HG02571 (cell line): ENCODE measurements at regions not wholly inside any gene's neighbourhood (a gene's known extent, or its start where the extent isn't known, plus 50 kb on each side); places are given as distances from the start of the nearest gene placed in this dataset.

Experiments used
- ATAC-seq: cut with Tn5 transposase; IDR thresholded peaks from one replicate; pipeline ENCODE4 v1.9.1; 2021; ENCODE audit warnings: mild to moderate bottlenecking, moderate library complexity; ENCODE audit not compliant: unreplicated experiment

DNA sequence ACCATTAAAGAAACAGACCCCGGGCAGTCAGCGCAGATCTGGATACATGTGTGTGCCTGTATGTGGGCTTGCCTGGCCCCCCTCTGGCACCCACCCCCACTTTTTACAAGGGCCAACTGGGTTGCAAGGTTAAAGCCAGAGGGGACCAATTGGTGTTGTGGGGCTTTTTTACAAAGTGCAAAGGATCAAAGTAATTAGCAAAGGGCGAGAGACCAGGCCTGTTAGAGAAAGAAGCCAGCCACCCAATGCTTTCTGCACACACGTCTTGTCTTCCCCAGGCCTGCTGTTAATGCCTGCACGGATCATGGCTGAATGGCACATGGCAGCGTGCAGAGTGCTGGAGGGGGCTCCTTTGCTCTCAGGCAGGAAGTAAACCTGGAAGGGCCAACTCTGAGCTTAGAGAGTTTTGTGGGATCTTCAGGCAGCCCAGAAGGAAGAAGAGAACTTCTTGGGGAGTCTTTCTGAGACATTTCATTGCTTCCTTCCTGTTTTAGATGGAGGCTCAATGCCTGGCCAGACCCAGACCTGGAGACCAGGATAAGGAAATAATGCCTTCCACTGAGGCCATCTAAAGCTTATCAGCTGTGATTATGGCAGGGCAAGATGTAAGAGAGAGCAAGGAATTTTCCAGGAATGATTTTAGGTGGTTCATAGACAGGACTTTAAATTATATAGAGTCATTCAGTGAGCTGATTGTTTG is 523.4 kb upstream of the TBX3 start:
- no peak for ATAC-seq

DNA sequence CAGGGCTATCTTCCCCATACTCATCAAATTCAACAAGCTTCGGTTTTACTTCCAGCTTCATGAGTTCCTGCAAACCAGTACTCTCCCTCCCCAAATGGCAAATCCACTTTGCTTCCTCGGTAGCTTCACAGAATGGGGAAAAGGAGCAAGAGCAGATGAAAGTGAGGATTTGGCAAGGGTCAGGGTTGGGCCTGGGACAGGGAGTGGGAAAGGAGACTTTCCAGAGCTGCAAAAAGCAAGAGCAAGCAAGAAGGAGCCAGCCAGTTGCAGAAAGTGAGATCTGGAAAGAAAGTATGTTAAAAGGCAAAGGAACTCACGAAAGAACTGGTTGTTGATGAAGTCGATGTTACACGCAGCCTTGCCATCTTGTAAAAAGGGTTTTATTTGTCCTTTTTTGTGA is 522.8 kb upstream of the TBX3 start:
- ATAC-seq, result no peak

DNA sequence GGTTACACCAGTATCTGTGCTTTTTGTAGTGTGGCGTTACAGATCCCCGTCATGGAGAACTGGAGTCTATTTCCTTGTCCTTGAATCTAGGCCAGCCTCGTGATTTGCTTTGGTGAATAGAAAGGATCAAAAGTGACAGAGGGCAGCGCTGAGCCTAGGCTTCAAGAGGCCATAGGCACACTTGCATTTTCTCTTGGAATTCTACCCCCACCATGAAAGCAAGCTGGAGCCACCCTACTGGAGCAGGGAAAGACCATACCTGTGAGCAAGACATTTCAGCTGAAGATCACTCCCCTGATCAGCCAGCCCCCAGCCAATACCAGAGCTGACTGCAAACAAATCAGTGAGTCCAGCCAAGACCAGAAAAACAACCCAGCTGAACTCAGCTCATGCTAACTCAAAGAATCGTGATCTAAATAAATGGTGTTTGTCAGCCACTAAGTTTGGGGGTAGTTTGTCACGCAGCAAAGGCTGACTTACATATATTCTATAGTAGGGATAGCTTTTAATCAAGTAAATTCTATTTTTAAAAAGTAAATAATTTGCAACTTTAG is 521.9 kb upstream of the TBX3 start:
- no peak for ATAC-seq

DNA sequence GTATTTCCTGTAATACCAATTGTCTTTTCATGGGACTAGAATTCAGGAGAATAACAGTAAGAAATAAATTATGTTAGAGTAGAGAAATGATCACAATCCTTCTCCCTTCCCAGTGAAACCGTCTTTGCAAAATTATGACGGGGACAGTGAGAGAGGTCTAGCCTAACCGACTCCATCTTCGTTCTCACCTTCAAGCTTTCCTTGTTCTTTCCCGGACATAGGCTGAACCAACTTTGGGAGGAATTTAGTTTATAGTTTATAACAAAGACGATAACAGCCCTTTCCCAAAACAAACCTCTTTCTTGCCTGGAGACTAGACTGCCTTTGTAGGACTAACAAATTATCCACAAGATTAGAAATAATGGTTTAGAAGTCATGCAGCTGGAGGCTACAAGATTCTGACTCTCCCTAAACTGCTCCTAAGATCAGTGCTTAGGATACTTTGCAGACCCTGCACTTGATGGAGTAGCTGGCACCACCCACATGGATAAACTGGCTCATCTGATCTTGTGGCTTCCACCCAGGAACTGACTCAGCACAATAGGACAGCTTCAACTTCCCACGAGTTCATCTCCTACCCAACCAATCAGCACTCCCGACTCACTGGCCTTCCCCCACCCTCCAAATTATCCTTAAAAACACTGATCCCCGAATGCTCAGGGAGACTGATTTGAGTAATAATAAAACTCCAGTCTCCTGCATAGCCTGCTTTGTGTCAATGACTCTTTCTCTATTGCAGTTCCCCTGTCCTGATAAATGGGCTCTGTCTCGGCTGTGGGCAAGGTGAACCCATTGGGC is 521.2 kb upstream of the TBX3 start:
- ATAC-seq, result no peak

DNA sequence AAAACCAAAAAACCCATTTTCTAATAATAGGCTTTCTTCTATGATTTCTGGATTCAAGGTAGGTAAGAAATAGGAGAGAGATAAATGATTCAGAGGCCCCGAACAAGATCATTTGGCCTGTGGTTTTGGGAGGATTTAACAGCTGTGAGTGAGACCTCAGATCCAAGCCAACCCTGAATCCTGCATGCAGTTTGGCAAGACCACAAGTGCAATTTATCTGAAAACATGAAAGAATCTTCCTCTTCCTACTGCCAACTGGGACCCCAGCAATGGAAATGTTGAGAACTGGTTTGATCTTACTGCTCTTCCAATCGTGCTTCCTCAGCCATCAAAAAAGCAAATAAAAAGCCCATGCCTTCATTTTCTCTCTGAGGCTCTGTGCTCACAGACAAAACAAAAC is 519.7 kb upstream of the TBX3 start:
- no peak for ATAC-seq

DNA sequence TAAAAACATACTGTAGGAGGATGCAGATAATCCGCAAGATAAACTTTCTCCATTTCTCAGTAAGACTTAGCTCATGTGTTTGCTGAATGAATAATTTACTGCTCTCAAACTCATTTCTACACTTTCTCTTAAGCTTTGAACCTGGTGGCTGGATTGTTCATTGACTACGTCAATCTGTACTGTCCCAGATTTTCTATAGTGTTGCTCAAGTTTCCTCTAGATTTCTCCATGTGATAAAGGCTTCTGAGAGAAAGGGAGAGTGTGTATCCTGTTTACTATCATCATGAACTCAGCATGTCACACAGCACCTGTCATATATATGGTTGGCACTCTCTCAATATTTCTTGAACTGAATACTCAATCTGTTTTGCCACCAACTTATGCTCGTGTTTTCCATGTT is 518.0 kb upstream of the TBX3 start:
- no peak for ATAC-seq

DNA sequence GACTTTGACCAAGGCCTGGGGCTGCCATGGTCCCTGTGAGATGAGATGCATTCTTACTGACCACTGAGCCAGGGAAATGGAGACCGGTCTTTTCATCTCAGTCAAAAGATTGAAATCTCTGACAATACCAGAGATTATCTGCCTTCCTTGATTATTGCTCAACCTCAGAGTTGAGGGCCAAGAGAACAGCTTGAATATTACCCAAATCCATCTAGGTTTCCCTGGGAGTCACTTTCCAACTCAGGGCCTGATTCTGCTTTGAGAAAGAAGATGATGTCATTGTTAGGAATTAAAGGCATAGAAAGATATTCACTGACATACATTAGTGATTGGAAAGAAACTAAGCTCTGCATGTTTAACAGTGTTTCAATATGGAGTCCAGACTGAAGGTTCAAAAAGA is 515.9 kb upstream of the TBX3 start:
- ATAC-seq, result no peak

DNA sequence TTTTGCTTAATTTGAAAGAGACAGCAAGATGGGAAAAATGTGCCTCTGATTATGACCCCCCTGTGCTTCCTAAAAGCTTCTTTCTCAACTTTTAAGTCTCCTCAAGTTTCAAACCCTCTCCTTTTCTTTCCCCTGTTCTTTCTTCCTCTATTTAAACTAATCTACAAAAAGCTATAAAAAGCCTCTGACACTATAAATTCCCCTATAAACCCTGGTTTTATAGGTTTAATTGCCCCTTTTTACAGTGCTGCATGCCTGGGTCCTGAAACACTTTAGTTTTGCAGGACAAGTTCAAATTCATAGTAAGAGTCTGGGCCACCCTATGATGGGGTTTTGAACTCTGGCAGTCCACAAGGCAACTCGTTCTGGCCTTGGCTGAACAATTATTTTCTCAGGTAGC is 510.9 kb upstream of the TBX3 start:
- ATAC-seq, result no peak

DNA sequence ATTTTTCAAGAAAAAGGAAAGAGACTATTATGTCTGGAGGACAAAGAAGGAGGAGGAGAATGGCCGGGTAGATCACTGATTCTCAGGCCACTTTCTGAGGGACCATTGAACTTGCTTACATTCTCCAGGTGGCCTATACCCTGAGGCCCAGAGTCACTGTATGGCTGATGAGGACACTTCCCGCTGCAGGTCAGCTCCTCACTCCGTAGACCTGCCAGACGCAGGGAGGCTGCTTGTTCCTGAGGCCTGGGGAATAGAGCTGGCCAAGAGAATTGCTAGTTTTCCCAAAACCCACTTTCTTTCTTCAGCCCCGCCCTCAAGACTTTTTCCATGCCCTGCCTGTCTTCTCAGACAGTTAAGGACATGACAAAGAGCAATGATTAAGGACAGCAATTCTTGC is 510.5 kb upstream of the TBX3 start:
- ATAC-seq, result no peak

DNA sequence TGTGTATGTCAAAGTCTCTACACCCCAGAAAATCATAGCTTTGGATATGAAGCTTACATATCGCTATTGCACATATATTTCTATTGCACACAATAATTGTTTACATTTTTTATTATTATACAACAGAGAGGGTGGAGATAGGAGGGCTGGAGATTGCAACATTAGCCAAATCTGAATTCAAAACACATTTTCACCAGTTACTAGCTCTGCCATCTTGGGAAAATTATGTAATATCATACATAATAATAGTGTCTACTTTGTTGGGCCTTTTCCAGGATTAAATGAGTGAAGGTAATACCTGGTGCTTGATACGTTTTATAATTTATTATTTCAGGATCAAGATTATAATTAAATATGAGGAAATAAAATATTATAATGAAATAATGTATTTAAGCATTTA is 507.4 kb upstream of the TBX3 start:
- ATAC-seq, result no peak

DNA sequence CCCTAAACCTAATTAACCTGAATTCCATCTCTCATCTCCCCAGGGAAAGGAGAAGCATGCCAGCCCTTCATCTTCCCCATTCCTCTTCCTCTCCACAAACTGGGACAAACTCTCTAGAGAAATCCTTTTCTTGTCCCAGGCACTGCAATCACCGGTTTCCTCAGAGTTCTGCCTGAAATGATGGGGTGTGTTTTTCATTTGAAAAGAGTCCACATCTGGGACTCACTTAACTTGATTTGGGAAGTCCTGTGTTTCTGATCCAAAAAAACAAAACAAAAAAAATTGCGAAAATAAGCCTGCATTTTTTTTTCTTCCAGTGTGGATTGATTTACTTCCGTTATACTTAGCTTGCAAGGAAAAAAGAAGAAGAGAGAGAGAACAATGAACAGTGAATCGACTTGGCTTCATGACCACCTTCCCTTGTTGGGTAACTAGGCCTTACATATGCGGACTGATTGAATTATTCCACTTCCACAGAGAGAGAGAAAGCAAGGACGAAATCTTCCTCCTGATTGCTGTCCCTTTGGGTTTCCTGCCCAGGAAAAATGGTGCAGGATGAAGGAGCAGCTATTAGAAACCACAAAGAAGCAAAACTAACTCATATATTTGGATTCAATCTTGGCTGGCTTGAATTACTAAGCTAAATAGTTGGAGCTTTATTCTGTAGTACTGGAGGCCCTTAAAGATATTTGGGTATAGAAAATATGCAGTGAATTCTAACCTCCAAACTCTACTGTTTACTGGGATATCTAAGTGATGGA is 506.2 kb upstream of the TBX3 start:
- ATAC-seq, result no peak

DNA sequence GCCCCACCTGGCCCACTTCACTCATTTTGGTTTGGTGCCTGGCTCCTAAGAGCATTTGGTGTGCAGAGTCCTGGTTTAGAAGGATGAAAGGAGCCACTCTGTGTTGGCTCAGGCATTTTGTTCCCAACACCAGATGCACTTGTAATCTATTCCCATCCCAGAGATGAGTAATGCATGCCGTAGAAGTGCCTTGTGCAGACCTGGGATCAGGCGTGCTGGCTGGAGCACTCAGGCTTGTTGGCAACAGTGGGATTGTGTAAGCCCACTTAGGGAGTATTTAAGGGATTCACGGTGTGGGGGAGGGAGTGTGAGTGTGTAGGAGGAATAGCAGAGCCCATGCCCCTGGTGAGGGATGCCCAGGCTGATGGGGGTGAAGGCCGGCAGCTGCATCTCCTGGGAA is 501.5 kb upstream of the TBX3 start:
- ATAC-seq, result no peak

DNA sequence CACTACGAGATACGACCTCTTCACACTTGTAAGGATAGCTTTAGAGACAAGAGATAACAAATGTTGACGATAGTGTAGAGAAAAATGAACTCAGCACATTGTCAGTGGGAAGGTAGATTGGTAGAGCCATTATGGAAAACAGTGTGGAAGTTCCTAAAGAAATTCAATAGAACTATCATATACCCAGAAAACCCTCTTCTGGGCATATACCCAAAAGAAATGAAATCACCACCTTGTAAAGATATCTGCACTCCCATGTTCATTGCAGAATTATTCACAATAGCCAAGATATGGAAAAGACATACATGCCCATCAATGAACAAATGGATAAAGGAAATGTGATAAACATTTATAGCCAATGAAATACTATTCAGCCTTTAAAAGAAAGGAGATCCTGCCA is 499.8 kb upstream of the TBX3 start:
- ATAC-seq, result no peak

DNA sequence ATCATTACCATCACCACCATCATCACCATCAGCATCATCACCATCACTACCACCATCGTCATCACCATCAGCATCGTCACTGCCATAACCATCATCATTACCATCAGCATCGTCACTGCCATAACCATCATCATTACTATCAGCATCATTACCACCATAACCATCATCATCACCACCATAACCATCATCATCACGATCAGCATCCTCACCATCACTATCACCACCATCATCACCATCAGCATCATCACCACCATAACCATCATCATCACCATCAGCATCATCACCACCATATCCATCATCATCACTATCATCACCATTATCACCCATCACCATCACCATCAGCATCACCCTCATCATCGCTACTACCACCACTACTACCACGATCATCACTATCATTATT is 493.9 kb upstream of the TBX3 start:
- ATAC-seq, result no peak

DNA sequence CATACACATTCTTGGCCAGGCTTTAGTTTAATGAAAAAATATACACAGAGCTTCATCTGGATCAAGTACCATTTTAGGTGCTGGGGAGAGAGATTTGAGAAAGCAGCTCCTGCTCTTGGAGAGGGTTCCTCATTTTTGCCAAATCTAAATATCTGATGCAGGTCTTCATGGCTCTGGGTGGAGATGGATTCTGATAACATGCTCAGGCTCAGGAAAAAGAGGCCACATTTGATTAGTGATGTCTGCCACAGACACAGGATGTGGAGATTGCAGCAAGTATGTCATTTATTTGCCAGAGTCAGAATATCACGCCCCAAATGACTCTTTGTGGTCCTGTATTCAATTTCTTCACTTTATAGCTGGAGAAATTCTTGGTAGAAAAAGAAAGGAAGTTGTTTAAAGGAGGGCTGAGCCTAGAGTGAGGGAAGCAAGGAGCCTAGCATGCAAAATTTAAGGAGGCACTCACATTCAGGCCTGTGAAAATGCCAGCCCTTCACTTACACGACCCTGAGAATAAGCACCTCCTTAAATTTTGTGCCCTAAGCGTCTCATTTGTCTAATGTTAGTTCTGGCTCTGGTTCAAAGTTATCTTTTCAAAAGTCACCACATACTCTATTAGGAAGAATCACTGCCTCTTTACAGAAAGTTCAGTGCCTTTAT is 492.9 kb upstream of the TBX3 start:
- ATAC-seq, result no peak

DNA sequence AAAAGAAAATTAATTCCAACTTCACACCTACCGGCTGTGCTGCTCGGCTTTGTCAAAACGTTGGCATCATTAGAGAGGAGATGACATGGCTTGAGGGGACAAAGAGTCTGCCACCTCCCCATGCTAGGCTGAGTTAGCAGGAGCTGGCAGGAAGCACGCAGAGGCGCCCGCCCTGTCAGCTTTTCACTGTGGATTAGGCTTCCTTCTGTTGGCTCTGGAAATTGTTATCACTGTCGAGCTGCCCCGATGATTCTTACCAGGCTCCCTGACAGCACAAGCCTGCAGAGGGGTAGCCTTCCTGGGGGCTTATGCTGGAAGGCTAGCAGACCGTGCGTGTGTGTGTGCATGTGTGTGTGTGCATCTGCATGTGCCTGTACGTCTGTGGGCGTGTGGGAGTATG is 490.9 kb upstream of the TBX3 start:
- ATAC-seq, result no peak

DNA sequence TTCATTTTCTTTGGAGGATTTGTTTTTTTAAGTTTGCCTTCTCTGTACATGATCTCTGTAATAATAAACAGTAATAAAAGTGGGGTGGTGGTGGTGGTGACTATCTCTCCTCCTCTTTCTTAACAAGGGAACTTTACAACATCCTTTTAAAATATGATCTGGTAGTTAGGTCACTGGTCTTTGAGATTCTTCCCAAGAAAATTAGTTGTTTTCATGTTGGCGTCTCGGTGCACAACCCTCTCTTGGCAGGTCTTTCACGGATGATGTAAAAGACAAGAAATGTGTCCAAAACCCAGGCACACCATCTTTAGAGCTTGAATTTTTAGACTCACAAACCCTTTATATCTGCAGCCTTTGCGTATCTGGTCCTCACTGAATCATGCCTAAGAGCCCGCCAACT is 488.5 kb upstream of the TBX3 start:
- ATAC-seq, result no peak

DNA sequence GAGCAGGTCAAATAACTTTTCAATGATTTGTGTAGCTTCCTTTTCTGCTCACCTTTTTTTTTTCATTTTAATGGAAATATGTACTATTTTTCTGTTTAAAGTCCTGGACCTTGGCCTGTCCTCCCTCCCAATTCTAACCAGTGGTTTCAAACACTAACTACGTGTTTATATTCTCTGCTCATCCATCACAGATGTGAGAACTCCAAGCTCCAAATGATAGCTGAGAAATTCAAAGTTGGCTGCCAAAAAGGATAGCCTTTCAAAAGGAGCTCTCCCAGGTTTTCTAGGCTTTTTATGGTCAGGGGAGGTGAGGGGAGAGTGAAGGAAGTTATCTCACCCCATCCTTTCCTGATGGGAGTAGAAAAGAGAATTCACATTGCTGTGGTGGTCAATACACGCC is 486.0 kb upstream of the TBX3 start:
- ATAC-seq, result no peak

DNA sequence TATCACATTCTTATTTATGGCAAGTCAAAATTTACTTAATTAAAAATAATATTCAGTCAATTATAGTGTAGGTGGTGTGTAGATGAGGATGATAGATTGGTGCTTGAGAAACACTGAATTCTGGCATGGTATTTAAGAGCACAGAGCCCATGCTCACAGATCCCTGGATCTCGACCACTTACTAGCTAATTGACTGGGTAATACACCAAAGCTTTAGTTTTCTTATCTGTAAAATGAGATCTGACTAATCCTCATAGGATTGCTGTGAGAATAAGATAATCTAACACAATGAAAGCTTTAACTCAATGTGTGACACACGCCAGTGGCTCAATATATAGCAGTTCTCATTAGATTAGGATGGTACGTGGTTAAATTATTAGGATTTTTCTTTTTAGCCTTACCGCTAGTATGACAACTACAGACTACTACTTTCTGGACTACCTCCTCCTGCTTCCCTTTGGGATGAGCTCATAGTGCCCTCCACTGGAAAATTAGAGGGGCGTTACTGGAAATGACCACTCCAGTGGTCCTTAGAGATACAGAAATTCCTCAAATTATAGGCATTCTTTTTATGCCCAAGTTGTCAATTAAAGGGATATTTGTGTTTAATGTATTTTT is 482.8 kb upstream of the TBX3 start:
- no peak for ATAC-seq

DNA sequence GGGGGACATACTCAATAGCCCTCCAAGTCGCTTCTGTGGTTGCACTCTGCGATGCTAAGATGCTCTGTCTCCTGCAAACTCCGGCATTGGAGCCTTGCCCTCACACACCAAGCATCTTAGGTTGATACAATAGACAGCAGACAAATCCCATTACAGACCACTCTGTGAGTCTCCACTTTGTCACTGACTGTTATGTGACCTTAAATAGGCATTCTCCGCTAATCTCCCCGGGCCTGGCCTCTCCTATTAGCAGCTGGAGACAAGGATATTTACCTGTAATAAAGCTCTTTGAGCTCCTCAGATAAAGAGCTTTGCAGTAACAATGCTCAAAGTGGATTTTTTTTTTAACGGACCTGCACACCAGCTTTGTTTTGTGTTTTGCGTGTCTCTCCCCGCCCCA is 479.7 kb upstream of the TBX3 start:
- no peak for ATAC-seq
